T47D (cell line): ENCODE measurements at regions not wholly inside any gene's neighbourhood (a gene's known extent, or its start where the extent isn't known, plus 50 kb on each side); places are given as distances from the start of the nearest gene placed in this dataset.

Source experiments
- DNase-seq, 2 experiments: peaks; one replicate each; pipeline versions ENCODE4 v3.0.0 to v3.0.0-alpha.2; 2011 to 2012; ENCODE audit warnings: low read depth in 1 of 2, low spot score in 1 of 2
- JUND ChIP-seq: IDR thresholded peaks from 2 replicates; pipeline ENCODE4 v1.6.1; 2012; ENCODE audit warnings: low read depth
- in situ Hi-C: cut with HindIII; loops from 2 replicates; pipeline ENCODE4 v1.10.0; 2016; ENCODE audit warnings: low sequenced_read_pairs, low pct_unique_long_range_greater_than_20kb

DNA sequence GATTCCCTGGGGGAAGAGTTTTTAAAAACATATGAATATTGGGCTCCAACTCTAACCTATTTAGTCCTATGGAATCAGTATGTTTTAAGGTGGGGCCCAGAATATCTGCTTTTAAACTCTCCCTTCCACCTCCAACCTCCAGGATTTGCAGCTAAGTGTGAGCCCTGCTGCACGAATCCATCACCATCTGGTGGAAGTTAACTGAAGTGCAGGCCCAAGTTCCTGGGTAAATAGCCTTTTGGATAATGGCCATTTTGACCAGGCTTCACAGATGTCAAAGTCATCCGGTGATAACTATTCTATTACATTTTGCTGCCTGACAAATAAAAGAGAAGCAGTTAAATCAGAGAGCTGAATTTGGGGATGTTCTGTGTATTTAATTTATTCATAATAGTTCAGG, 58.1 kb upstream of the RMST start:
- no peak for TF ChIP-seq JUND
- in situ Hi-C loops: no loop called here
- DNase-seq: peak; percentile 37 to 81

GRCh38 chr12:97408363-97408762, 54.2 kb upstream of the RMST start:
- no peak for DNase-seq
- TF ChIP-seq JUND: no peak
- in situ Hi-C loops: no loop called here

DNA sequence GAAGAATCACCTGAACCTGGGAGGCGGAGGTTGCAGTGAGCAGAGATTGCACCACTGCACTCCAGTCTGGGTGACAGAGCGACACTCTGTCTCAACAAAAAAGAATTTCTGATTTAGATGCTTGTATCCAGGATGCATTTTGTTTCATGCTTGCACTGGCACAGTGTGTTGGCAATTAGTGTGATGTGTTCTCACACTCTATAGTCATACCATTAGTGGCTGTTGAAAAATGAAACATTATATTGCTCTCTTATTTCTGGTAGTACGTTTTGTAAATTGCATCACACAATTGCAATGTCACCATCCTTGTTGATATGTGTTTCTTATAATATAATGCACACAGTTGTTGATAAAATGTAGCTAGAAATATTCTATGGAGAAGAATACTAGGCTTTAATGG, 51.3 kb upstream of the RMST start:
- in situ Hi-C loops: no loop called here
- TF ChIP-seq JUND: no peak
- no peak for DNase-seq
